H1 (cell line): ENCODE measurements at regions not wholly inside any gene's neighbourhood (a gene's known extent, or its start where the extent isn't known, plus 50 kb on each side); places are given as distances from the start of the nearest gene placed in this dataset.

Source experiments
- CTCF ChIA-PET: fragments of 300-600 bp; sonication (Branson Sonifier 250); formaldehyde crosslinking; loops from one replicate; lab custom pipeline; 2021; ENCODE audit not compliant: partially characterized antibody; lab: Charles Lee
- POLR2A ChIA-PET: fragments of 300-600 bp; sonication (Branson Sonifier 250); formaldehyde crosslinking; loops from one replicate; lab custom pipeline; 2021; ENCODE audit warnings: inconsistent platforms; ENCODE audit not compliant: partially characterized antibody; lab: Charles Lee
- DNase-seq, 2 experiments: peaks; one replicate each; pipeline versions ENCODE4 v3.0.0 to v3.0.0-alpha.2; 2010 to 2022; ENCODE audit warnings: low spot score in 2 of 2, low read depth in 1 of 2, mixed read lengths in 1 of 2
- FAIRE-seq: peaks from 2 replicates; lab custom pipeline; 2011; peaks lifted over from hg19 to GRCh38; lab: Jason Lieb, UNC
- H2AFZ ChIP-seq: 2 replicates; pipeline ENCODE4 v1.8.1; 2012; ENCODE audit warnings: low read length, inconsistent platforms
- H2AK5ac ChIP-seq: 2 replicates; pipeline ENCODE4 v1.6.1; 2013; ENCODE audit warnings: low read depth, low read length
- H2BK120ac ChIP-seq: replicated peaks from 2 replicates; pipeline ENCODE3; 2013; ENCODE audit warnings: low read depth, low read length, inconsistent platforms
- H2BK12ac ChIP-seq: 2 replicates; pipeline ENCODE4 v1.6.1; 2013; ENCODE audit warnings: low read depth, low read length
- H2BK15ac ChIP-seq: 2 replicates; pipeline ENCODE4 v1.6.1; 2013; ENCODE audit warnings: low read length
- H2BK20ac ChIP-seq: 2 replicates; pipeline ENCODE4 v1.6.1; 2013; ENCODE audit warnings: low read length
- H2BK5ac ChIP-seq: 2 replicates; pipeline ENCODE4 v1.6.1; 2013; ENCODE audit warnings: low read depth, low read length
- H3K14ac ChIP-seq: 2 replicates; pipeline ENCODE4 v1.6.1; 2013; ENCODE audit warnings: inconsistent platforms; ENCODE audit not compliant: insufficient read length
- H3K18ac ChIP-seq: 2 replicates; pipeline ENCODE4 v1.6.1; 2013; ENCODE audit warnings: low read length; ENCODE audit errors: extremely low read depth
- H3K23ac ChIP-seq: 2 replicates; pipeline ENCODE4 v1.6.1; 2013; ENCODE audit warnings: inconsistent platforms; ENCODE audit not compliant: insufficient read length
- H3K23me2 ChIP-seq: 2 replicates; pipeline ENCODE4 v1.6.1; 2013; ENCODE audit warnings: low read depth, low read length
- H3K27ac ChIP-seq: 2 replicates; pipeline ENCODE4 v1.6.1; 2011; ENCODE audit warnings: low read depth, low read length, inconsistent platforms
- H3K27me3 ChIP-seq, 4 experiments: replicated peaks in 1 of 4; 1 replicate in 1 of 4; 2 replicates in 3 of 4; pipeline versions ENCODE4 v1.6.1 to v1.8.1; 2011 to 2013; ENCODE audit warnings: low read length in 3 of 4, mild to moderate bottlenecking in 3 of 4, inconsistent platforms in 2 of 4, mixed read lengths in 2 of 4, moderate library complexity in 1 of 4; ENCODE audit not compliant: control insufficient read depth in 3 of 4, insufficient read depth in 3 of 4; ENCODE audit errors: extremely low read depth in 1 of 4
- H3K36me3 ChIP-seq, 4 experiments: 2 replicates each; pipeline versions ENCODE4 v1.6.1 to v1.8.1; 2011 to 2013; ENCODE audit warnings: mild to moderate bottlenecking in 4 of 4, low read length in 3 of 4, moderate library complexity in 2 of 4, control low read depth in 1 of 4, inconsistent platforms in 1 of 4; ENCODE audit not compliant: insufficient read depth in 4 of 4, control insufficient read depth in 2 of 4
- H3K4ac ChIP-seq: replicated peaks from 2 replicates; pipeline ENCODE3; 2013; ENCODE audit warnings: low read length, low read depth, mixed read lengths, inconsistent platforms; ENCODE audit not compliant: insufficient read length
- H3K4me1 ChIP-seq, 4 experiments: replicated peaks in 1 of 4; 1 replicate in 1 of 4; 2 replicates in 3 of 4; pipeline versions ENCODE4 v1.6.1 to v1.8.1; 2011 to 2013; ENCODE audit warnings: low read length in 3 of 4, inconsistent platforms in 2 of 4, mixed read lengths in 1 of 4; ENCODE audit not compliant: insufficient read depth in 4 of 4, control insufficient read depth in 3 of 4
- H3K4me2 ChIP-seq, 2 experiments: 2 replicates each; pipeline versions ENCODE4 v1.6.1 to v1.8.1; 2011 to 2013; ENCODE audit warnings: low read depth in 2 of 2, low read length in 2 of 2, control low read depth in 1 of 2, inconsistent platforms in 1 of 2, mild to moderate bottlenecking in 1 of 2; ENCODE audit not compliant: insufficient read depth in 1 of 2
- H3K4me3 ChIP-seq, 4 experiments: fragments of 200-600, 300-600 bp in 1 of 4; sonication (generic), shearing (Covaris generic), sonication (Bioruptor Twin) in 1 of 4; 2 replicates each; pipeline versions ENCODE4 v1.5.1 to v1.8.1; 2011 to 2016; ENCODE audit warnings: low read length in 4 of 4, low read depth in 3 of 4, control low read depth in 2 of 4, inconsistent platforms in 2 of 4, mild to moderate bottlenecking in 2 of 4, mixed read lengths in 1 of 4, moderate library complexity in 1 of 4; ENCODE audit not compliant: insufficient read depth in 2 of 4; ENCODE audit errors: extremely low read depth in 1 of 4
- H3K56ac ChIP-seq: replicated peaks from 2 replicates; pipeline ENCODE3; 2013; ENCODE audit warnings: low read depth, mild to moderate bottlenecking, mixed read lengths, low read length, inconsistent platforms; ENCODE audit not compliant: insufficient read length
- H3K79me1 ChIP-seq: 2 replicates; pipeline ENCODE4 v1.6.1; 2013; ENCODE audit warnings: low read depth, low read length, control low read depth
- H3K79me2 ChIP-seq, 2 experiments: 2 replicates each; pipeline versions ENCODE4 v1.6.1 to v1.8.1; 2012 to 2013; ENCODE audit warnings: low read length in 2 of 2, mild to moderate bottlenecking in 2 of 2, inconsistent platforms in 1 of 2; ENCODE audit not compliant: insufficient read depth in 2 of 2, control insufficient read depth in 1 of 2
- H3K9ac ChIP-seq, 4 experiments: replicated peaks in 1 of 4; 1 replicate in 1 of 4; 2 replicates in 3 of 4; pipeline versions ENCODE4 v1.6.1 to v1.8.1; 2011 to 2013; ENCODE audit warnings: low read depth in 3 of 4, low read length in 3 of 4, control low read depth in 2 of 4, mild to moderate bottlenecking in 2 of 4, moderate library complexity in 2 of 4, inconsistent platforms in 1 of 4; ENCODE audit errors: extremely low read depth in 1 of 4
- H3K9me3 ChIP-seq, 2 experiments: 2 replicates each; pipeline versions ENCODE4 v1.6.1 to v1.8.1; 2012 to 2013; ENCODE audit warnings: mild to moderate bottlenecking in 2 of 2, moderate library complexity in 2 of 2, control low read depth in 1 of 2, inconsistent platforms in 1 of 2, low read depth in 1 of 2, low read length in 1 of 2, mixed read lengths in 1 of 2; ENCODE audit not compliant: insufficient read depth in 2 of 2
- H4K20me1 ChIP-seq, 2 experiments: replicated peaks in 1 of 2; 2 replicates each; pipeline versions ENCODE3 to v1.8.1; 2011 to 2013; ENCODE audit warnings: inconsistent platforms in 2 of 2, low read length in 2 of 2, mild to moderate bottlenecking in 1 of 2; ENCODE audit not compliant: insufficient read depth in 2 of 2, control insufficient read depth in 1 of 2
- H4K5ac ChIP-seq: 2 replicates; pipeline ENCODE4 v1.6.1; 2013; ENCODE audit warnings: low read length, low read depth, mixed read lengths, inconsistent platforms; ENCODE audit not compliant: insufficient read length
- H4K8ac ChIP-seq: 2 replicates; pipeline ENCODE4 v1.8.0; 2013; ENCODE audit warnings: mild to moderate bottlenecking, moderate library complexity, low read length, inconsistent platforms; ENCODE audit not compliant: insufficient read depth; ENCODE audit errors: extremely low read depth
- H4K91ac ChIP-seq: replicated peaks from 2 replicates; pipeline ENCODE3; 2013; ENCODE audit warnings: low read length, mixed read lengths, inconsistent platforms; ENCODE audit not compliant: insufficient read length
- BCL11A ChIP-seq, 2 experiments: IDR thresholded peaks; one replicate each; pipeline ENCODE4 v1.6.1; 2011; ENCODE audit warnings: low read depth in 2 of 2, low read length in 2 of 2, mild to moderate bottlenecking in 2 of 2
- CEBPB ChIP-seq: IDR thresholded peaks from 2 replicates; pipeline ENCODE4 v1.6.1; 2012; ENCODE audit warnings: low read depth, low read length
- CTBP2 ChIP-seq: IDR thresholded peaks from 2 replicates; pipeline ENCODE4 v1.7.0; 2011; ENCODE audit warnings: borderline replicate concordance, mild to moderate bottlenecking, moderate library complexity, mixed read lengths, low read length; ENCODE audit not compliant: insufficient read depth, insufficient read length
- GABPA ChIP-seq: IDR thresholded peaks from 2 replicates; pipeline ENCODE4 v1.6.1; 2011; ENCODE audit warnings: mild to moderate bottlenecking, low read length, moderate library complexity, borderline replicate concordance; ENCODE audit not compliant: insufficient read depth
- HDAC2 ChIP-seq, 2 experiments: fragments of 300-600 bp in 1 of 2; sonication (generic) in 1 of 2; IDR thresholded peaks; 2 replicates each; pipeline ENCODE4 v1.6.1; 2011 to 2012; ENCODE audit warnings: low read depth in 2 of 2, low read length in 2 of 2, mild to moderate bottlenecking in 2 of 2, moderate library complexity in 2 of 2, borderline replicate concordance in 1 of 2, inconsistent platforms in 1 of 2
- KDM4A ChIP-seq: IDR thresholded peaks from one replicate; pipeline ENCODE4 v1.7.1; 2012; ENCODE audit warnings: low read depth, mild to moderate bottlenecking, moderate library complexity, low read length, inconsistent platforms; ENCODE audit not compliant: severe bottlenecking
- PHF8 ChIP-seq: fragments of 200-600 bp; sonication (generic); conservative IDR thresholded peaks from 2 replicates; pipeline ENCODE4 v1.7.1; 2012; ENCODE audit warnings: low read depth, mild to moderate bottlenecking, inconsistent platforms, low read length, moderate library complexity
- POLR2A ChIP-seq, 2 experiments: IDR thresholded peaks; 1 replicate in 1 of 2; 2 replicates in 1 of 2; pipeline ENCODE4 v1.6.1; 2011; ENCODE audit warnings: low read depth in 2 of 2, low read length in 2 of 2, mild to moderate bottlenecking in 2 of 2; ENCODE audit errors: control extremely low read depth in 1 of 2
- SAP30 ChIP-seq: fragments of 300-600 bp; sonication (generic); IDR thresholded peaks from 2 replicates; pipeline ENCODE4 v1.7.1; 2012; ENCODE audit warnings: low read length, moderate library complexity, mild to moderate bottlenecking, inconsistent platforms; ENCODE audit not compliant: insufficient read depth, insufficient replicate concordance
- SIRT6 ChIP-seq: IDR thresholded peaks from one replicate; pipeline ENCODE4 v1.7.1; 2012; ENCODE audit warnings: low read length, inconsistent platforms
- SRF ChIP-seq: IDR thresholded peaks from 2 replicates; pipeline ENCODE4 v1.6.1; 2011; ENCODE audit warnings: mild to moderate bottlenecking, low read depth, low read length, moderate library complexity
- TEAD4 ChIP-seq: IDR thresholded peaks from 2 replicates; pipeline ENCODE4 v1.6.1; 2012; ENCODE audit warnings: low read depth, low read length, inconsistent platforms, mixed read lengths
- WGBS, 2 experiments: shearing (Covaris generic) in 1 of 2; methylation state at CpG; one replicate each; pipeline versions ENCODE4 v1.1.6 to v1.1.7; 2013 to 2015; ENCODE audit warnings: low lambda C conversion rate in 2 of 2, mixed read lengths in 2 of 2, inconsistent platforms in 1 of 2, low coverage in 1 of 2, missing lambda C conversion rate in 1 of 2; ENCODE audit not compliant: insufficient replicate concordance in 2 of 2, insufficient coverage in 1 of 2, insufficient read length in 1 of 2; ENCODE audit errors: extremely low coverage in 1 of 2, missing lambda C conversion rate in 1 of 2; 5-methylcytosine and 5-hydroxymethylcytosine counted together
- TF ChIP-seq, protein P1 (sequence below): IDR thresholded peaks from 2 replicates; pipeline ENCODE4 v1.6.1; 2012; ENCODE audit warnings: inconsistent platforms
- TF ChIP-seq, protein P2 (sequence below): IDR thresholded peaks from 2 replicates; pipeline ENCODE4 v1.6.1; 2011; ENCODE audit warnings: low read depth, mild to moderate bottlenecking, low read length; ENCODE audit not compliant: insufficient read depth

DNA sequence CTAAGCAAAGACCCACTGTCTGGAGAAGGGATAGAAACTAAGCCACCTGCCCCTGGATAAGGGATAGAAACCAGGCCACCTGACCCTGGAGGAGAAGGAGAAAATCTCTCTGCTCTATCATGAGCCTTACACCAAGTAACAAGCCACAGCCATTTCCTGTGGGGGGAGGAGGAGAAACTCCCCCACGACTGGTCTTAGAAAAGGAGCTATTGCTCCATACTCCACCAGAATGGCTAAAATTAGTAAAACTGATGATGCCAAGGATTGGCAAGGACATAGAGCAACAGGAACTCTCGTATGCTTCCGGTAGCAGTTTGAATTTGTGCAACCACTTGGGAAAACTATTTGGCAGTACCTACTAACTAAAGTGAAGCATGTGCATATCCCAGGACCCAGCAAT, 70.8 kb downstream of the ACTL7B start:
- DNase-seq = no peak
- ChIA-PET POLR2A (no interaction called here), CTCF (no interaction called here)
- Histone ChIP-seq H3K4me1 (peaks cover 0 to 11% (median 3%) of the 10 kb centered on the region in 4 experiments; a peak in 5 of 7 replicates), H2AK5ac (no peak overlapping the region), H2BK20ac (no peak overlapping the region), H2BK5ac (no peak overlapping the region), H3K9me3 (no peaks in the 10 kb centered on the region), H2BK12ac (no peak overlapping the region), H4K8ac (no peak overlapping the region), H3K36me3 (no peaks in the 10 kb centered on the region), H2AFZ (no peak overlapping the region), H3K79me1 (no peaks in the 10 kb centered on the region), H3K9ac (no peak overlapping the region), H3K14ac (no peak overlapping the region), H3K56ac (no peak overlapping the region), H3K27ac (no peak overlapping the region), H3K23me2 (no peaks in the 10 kb centered on the region), H4K20me1 (no peaks in the 10 kb centered on the region), H3K4me3 (no peak overlapping the region), H4K5ac (no peak overlapping the region), H3K18ac (no peak overlapping the region), H3K27me3 (no peaks in the 10 kb centered on the region), H2BK15ac (no peak overlapping the region), H3K4ac (no peak overlapping the region), H4K91ac (no peak overlapping the region), H3K23ac (no peak overlapping the region), H2BK120ac (no peak overlapping the region), H3K4me2 (no peak overlapping the region), H3K79me2 (no peaks in the 10 kb centered on the region)
- WGBS, 2 experiments = 76% methylated on average over 3 of the region's 3 CpGs; no CpG with 5 or more reads in 1 of the 2 experiments
- FAIRE-seq = no peak
- no peak for TF ChIP-seq BCL11A (IDR thresholded peaks at IDR 0.05; ENCODE audit: low read depth in 2 of 2, low read length in 2 of 2)
- TF ChIP-seq, protein P1, sequence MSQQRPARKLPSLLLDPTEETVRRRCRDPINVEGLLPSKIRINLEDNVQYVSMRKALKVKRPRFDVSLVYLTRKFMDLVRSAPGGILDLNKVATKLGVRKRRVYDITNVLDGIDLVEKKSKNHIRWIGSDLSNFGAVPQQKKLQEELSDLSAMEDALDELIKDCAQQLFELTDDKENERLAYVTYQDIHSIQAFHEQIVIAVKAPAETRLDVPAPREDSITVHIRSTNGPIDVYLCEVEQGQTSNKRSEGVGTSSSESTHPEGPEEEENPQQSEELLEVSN = no peak
- TF ChIP-seq CEBPB = no peak
- TF ChIP-seq KDM4A = no peak
- TF ChIP-seq, protein P2, sequence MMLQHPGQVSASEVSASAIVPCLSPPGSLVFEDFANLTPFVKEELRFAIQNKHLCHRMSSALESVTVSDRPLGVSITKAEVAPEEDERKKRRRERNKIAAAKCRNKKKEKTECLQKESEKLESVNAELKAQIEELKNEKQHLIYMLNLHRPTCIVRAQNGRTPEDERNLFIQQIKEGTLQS = no peak
- TF ChIP-seq POLR2A (IDR thresholded peaks at IDR 0.05; ENCODE audit: control extremely low read depth in 1 of 2, low read depth in 2 of 2, low read length in 2 of 2) = no peak
- TF ChIP-seq GABPA = no peak
- TF ChIP-seq SIRT6 = no peak
- no peak for TF ChIP-seq CTBP2
- TF ChIP-seq HDAC2 (IDR thresholded peaks at IDR 0.05; ENCODE audit: borderline replicate concordance in 1 of 2, low read depth in 2 of 2, low read length in 2 of 2) = no peak
- no peak for TF ChIP-seq SAP30
- TF ChIP-seq TEAD4 = no peak
- TF ChIP-seq PHF8 = no peak
- TF ChIP-seq SRF = no peak
